Activated CD4-positive, alpha-beta T cell treated with anti-CD3 and anti-CD28 coated beads for 24 hours (primary cell): ENCODE measurements at regions not wholly inside any gene's neighbourhood (a gene's known extent, or its start where the extent isn't known, plus 50 kb on each side); places are given as distances from the start of the nearest gene placed in this dataset.

Experiments used
- DNase-seq, 2 donors: peaks; one replicate each; pipeline ENCODE4 v3.0.0-alpha.2; 2020; ENCODE audit warnings: low read depth in 2 of 2

DNA sequence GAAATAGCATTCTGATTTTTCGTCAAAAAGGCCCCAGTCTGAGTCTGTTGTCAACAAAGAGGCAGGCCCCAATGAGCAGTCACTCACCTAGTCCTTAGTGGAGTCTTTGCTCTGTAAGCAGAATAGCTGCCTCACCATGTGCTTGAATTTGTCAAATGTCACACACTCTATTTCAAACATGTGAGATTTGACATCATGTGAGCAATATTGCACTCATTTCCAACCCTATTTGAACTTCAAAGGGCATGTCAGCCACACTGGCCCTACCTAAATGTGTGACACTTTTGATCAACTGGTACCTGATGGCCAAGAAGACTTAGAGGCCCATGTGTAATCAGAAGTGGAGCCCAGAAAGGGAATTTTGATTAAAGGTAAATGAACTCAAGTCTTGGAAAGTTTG lies 59.4 kb upstream of the PLAC1 start:
- DNase-seq = no peak

DNA sequence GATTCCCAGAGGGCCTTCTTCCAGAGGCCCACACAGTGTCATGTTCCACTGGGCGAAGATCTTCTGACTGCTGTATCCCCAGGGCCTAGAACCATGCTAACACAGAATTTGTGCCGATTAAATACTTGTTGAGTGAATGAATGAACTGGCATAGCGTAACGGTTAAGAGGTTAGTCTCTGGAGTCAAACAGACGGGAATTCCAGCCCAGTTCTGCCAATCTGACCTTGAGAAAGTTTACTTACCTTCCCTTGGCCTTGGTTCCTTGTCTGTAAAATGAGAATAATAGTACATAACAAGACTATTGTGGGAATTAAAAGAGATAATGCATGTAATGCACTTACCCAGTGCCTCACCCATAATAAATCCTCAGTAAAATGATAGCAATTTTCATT lies 58.3 kb upstream of the PLAC1 start:
- no peak for DNase-seq

DNA sequence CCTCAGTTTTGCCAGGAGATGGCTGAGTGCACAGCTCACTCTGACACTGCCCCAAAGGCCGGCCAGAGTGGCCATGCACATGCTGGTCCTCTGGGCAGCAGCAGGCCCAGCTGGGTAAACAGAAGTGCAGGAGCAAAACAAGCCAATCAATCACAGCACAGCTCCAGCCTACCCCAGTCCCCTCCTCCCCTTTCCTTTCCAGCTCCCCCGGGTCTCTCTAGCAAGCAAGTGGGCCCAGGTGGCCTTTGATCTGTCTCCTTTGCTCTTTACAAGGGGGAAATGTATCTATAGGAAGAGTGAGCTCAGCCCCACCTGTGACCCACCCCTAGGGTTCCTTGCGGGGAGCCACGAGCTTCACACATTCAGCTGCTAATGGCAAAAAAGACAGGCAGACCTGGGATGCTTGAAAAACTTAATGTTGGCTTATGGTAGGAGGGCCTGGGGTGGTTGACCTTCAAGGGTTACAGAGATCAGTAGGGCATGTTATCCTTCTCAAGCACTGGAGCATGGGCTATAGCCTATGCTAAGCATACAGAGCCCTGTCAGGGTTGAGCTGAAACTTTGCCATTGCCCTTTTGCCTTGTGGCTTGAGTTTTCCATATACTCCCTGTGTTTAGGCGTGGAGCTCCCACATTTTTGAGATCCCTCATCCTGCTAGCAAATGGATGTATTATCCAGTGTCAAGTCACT lies 57.8 kb upstream of the PLAC1 start:
- no peak for DNase-seq

DNA sequence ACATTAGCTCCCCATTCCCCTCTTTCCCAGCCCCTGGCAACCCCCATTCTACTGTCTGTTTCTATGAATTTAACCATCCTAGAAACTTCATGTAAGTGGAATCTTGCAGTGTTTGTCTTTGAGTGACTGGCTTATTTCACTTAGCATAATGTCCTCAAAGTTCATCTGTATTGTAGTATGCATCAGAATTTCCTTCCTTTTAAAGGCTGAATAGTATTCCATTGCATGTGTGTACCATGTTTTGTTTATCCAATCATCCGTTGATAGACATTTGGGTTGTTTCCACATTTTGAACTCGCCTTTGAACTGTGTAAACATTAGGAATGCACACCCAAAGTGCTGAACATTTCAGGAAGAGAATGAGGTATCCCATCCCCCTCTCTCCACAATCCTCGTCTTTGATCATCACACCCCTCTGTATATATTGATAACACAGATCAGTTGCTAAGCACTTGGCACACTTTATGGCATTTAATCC lies 56.4 kb upstream of the PLAC1 start:
- DNase-seq = no peak

DNA sequence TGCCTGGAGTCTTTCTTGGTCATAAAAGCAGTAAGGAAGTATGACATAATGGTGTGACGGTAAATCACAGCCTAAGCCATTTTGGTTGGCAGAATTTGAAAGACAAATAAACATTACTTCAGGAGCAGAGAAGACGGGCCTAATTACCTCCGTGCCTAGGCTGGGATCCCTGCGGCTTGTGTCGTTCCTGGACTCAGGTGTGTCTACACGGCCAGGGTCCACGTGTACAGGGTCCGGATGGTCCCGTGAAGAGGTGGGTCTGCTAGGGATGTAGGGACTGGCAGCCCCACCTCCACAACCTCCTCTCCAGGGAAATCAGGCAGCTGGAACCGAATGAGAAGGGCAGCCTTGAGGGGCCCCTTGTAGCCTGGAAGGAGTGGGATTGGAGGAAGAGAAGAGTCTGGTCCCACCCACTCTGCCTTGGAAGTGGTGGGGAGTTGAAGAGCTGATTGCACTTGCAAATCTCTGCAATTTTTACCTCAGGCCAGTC lies 55.4 kb upstream of the PLAC1 start:
- no peak for DNase-seq

DNA sequence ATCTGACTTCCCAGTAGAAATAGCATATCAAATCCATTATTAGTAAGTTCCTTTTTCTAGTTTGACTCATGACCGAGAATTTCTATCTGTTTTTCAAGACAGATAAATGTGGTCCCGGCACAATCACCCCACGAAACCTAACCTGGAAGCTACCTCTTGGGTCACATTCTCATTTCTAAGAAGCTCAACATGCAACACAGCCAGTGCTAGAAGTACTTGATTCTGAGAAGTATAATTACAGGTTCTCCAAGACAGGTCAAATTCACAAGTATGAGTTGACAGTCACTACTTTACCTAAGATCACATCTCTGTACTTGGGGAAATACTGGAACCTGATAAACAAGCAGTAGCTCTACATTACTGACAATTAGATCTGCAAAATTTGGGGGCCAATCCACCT lies 54.0 kb upstream of the PLAC1 start:
- DNase-seq = no peak

DNA sequence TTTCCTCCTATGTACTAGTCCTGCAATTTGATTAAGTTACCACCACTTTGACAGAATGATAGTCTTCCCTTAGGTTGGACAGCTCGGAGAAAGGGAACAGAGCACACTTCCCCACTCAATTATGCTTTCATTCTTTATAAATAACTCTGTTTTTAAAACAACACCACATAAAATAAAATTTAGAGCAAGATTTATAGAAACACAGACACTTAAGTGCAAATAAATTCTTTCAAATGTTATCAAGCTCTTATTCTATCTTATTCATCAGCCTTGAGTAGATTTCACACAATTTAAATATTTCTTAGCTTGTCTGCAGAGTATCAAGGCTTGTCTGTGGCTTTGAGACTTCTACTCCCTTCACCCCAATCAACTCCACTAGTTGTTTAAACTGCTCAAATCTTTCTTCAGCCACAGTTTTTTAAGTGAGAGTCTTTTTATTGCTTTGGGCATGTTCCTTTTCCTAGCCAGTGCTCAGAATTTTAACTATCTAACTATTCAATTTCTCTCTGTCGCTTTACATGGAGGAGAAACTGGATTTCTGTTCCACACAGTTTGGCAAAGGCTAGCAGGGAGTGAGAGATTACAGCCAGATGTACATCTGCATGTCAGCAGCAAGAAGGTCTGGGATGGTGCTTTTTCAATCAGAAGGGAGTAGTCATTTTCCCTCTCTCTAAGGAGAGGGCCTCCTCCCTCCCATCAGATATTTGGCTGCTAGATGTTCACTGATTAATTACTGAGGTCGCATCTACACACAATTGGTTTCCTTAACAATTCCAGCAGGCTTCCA lies 53.1 kb upstream of the PLAC1 start:
- no peak for DNase-seq
